Naive B cell (primary cell): ENCODE measurements at regions not wholly inside any gene's neighbourhood (a gene's known extent, or its start where the extent isn't known, plus 50 kb on each side); places are given as distances from the start of the nearest gene placed in this dataset.
"Not testable (repeated sequence)": the region's sequence is repeated elsewhere in the genome, so short reads cannot be mapped to it uniquely, and the experiment has no call there.

Source experiments
- ATAC-seq, 2 donors: fragments of 150-1000 bp; cut with Tn5 transposase; 2 replicates each; pipeline ENCODE4 v1.10.0; 2021; ENCODE audit warnings: low read depth in 2 of 2, mild to moderate bottlenecking in 2 of 2, moderate library complexity in 2 of 2
- DNase-seq: peaks from one replicate; pipeline ENCODE4 v3.0.0; 2022
- H3K27ac Mint-ChIP-seq, 6 donors: one replicate each; pipeline ENCODE4 v1.8.0; 2020 to 2022; ENCODE audit warnings: mild to moderate bottlenecking in 6 of 6, mixed read lengths in 6 of 6, moderate library complexity in 5 of 6, inconsistent platforms in 2 of 6
- H3K27me3 Mint-ChIP-seq, 3 donors: one replicate each; pipeline ENCODE4 v1.8.0; 2021 to 2022; ENCODE audit warnings: mixed read lengths in 3 of 3, mild to moderate bottlenecking in 1 of 3
- H3K36me3 Mint-ChIP-seq, 2 donors: one replicate each; pipeline ENCODE4 v1.8.0; 2020 to 2022; ENCODE audit warnings: mixed read lengths in 2 of 2, inconsistent platforms in 1 of 2, mild to moderate bottlenecking in 1 of 2
- H3K4me1 Mint-ChIP-seq, 3 donors: one replicate each; pipeline ENCODE4 v1.8.0; 2020 to 2022; ENCODE audit warnings: mixed read lengths in 3 of 3, inconsistent platforms in 1 of 3, mild to moderate bottlenecking in 1 of 3, moderate library complexity in 1 of 3
- H3K4me3 Mint-ChIP-seq, 8 donors: one replicate each; pipeline ENCODE4 v1.8.0; 2020 to 2022; ENCODE audit warnings: mild to moderate bottlenecking in 8 of 8, mixed read lengths in 8 of 8, moderate library complexity in 8 of 8, inconsistent platforms in 2 of 8
- H3K9me3 Mint-ChIP-seq, 7 donors: one replicate each; pipeline ENCODE4 v1.8.0; 2020 to 2022; ENCODE audit warnings: mixed read lengths in 7 of 7, mild to moderate bottlenecking in 5 of 7, inconsistent platforms in 2 of 7, moderate library complexity in 1 of 7

DNA sequence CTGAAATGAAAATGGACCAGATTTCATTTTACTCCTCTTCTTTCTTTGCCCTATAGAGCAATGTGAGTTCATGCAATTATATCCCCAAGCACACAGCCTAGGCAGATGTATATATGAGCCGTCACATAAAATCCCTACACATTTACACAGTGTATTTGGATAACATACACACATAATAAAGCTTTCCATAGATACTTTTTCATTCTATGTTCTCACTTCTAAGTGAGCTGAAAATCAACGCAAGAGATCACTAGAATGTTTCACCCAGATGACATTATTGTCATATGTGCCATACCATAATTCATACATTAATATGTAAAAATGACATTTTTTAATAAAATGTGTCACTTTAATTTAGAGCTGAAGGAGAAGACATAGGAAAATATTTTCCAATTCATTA lies 129.4 kb downstream of the INHBA start:
- Mint-ChIP-seq H3K27me3 (peaks cover 4 to 22% (median 18%) of the 10 kb centered on the region in 3 donors), H3K36me3 (no peaks in the 10 kb centered on the region), H3K9me3 (peaks cover 0 to 4% (median 0%) of the 10 kb centered on the region in 7 donors), H3K27ac (no peak overlapping the region), H3K4me3 (no peak overlapping the region), H3K4me1 (no peaks in the 10 kb centered on the region)
- DNase-seq (no peak), ATAC-seq (no peak)

DNA sequence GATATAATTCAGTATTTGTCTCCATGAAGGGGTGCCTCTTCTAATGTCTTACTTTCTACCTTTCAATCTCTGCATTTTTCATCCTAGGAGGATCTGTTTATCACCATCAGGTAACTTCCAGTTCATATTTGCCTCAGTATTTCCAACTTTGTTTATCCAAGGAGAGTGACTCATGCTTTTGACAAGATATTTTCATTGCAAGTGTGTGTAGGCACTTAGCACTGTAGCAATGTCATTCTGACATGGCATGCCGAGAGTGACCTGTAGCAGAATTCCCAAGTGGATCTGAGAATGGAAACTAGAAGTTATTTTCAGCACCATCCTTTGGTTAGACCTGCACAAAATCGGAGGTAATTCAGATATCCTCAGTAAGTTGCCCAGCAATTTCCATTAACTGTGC lies 129.9 kb downstream of the INHBA start:
- Mint-ChIP-seq H3K36me3 (no peaks in the 10 kb centered on the region), H3K4me3 (no peak overlapping the region), H3K4me1 (no peaks in the 10 kb centered on the region), H3K27ac (no peak overlapping the region), H3K9me3 (peaks cover 0 to 4% (median 0%) of the 10 kb centered on the region in 7 donors), H3K27me3 (peaks cover 4 to 22% (median 16%) of the 10 kb centered on the region in 3 donors)
- no peak for DNase-seq
- no peak for ATAC-seq

DNA sequence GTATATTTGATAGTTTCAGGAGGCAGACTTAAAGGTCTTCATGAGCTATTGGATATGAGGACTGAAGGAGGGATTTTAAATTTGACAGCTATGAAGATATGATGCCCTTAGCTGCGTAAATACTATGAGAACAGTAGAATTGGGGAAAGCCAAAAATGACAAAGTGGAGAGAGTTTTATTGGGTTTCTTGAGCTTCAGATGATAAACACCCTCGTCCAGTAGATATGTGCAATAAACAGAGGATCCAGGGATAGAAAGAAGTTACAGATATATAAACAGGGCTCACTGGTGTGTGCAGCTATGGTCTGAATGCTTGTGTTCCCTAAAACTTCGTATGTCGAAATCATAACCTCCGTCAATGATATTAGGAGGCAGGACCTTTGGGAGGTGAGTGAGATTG lies 131.3 kb downstream of the INHBA start:
- peaks cover 6 to 10% (median 8%) of the 10 kb centered on the region in 3 donors for H3K4me1 Mint-ChIP-seq
- H3K27ac Mint-ChIP-seq: no peak overlapping the region
- H3K9me3 Mint-ChIP-seq: peaks cover 0 to 2% (median 0%) of the 10 kb centered on the region in 7 donors
- no peaks in the 10 kb centered on the region for H3K36me3 Mint-ChIP-seq
- H3K27me3 Mint-ChIP-seq: peaks cover 3 to 15% (median 5%) of the 10 kb centered on the region in 3 donors
- ATAC-seq (no peak), DNase-seq (no peak)
- no peak overlapping the region for H3K4me3 Mint-ChIP-seq

DNA sequence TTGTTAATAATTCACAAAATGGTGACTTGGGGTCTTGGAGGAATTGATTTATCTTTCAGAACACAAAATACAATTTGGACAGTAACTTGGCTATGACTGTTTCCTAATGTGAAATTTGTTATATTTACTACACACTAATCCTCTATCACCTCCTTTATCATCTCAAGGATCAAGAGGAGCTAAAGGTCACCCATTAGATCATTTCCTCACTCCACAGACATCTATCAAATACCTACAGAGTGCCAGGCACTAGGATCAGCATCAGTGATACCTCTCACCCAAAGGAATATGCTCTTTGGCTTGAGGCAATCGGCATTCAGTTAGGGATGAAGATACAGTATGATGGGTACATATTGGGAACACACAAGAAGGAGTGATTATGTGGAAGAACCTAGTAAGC lies 132.1 kb downstream of the INHBA start:
- peaks cover 0 to 7% (median 0%) of the 10 kb centered on the region in 3 donors for H3K27me3 Mint-ChIP-seq

DNA sequence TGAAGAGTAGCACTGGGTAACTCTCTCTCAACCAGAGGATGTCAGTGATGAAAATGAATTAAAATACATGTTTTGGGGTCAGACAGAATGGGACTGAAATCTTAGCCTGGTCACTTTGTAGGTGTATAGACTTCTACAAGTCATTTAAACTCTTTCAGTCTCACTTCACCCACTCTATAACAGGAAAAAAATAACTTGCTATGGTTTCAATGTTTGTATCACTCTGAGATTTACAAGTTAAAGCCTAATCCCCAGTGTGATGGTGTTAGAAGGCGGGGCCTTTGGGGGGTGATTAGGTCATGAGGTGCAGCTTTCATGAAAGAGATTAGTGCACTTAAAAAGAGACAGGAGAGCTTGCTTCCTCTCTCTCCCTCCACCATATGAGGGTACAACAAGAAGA lies 134.8 kb downstream of the INHBA start:
- DNase-seq (no peak), ATAC-seq (no peak)
- Mint-ChIP-seq H3K4me3 (no peak overlapping the region), H3K4me1 (peaks cover 6 to 10% (median 8%) of the 10 kb centered on the region in 3 donors), H3K36me3 (no peaks in the 10 kb centered on the region), H3K27me3 (peaks cover 0 to 11% (median 0%) of the 10 kb centered on the region in 3 donors), H3K27ac (no peak overlapping the region), H3K9me3 (no peaks in the 10 kb centered on the region)

More for the DNA sequence above, 132.1 kb downstream of the INHBA start:
- Mint-ChIP-seq H3K4me3 (no peak overlapping the region), H3K4me1 (peaks cover 6 to 10% (median 8%) of the 10 kb centered on the region in 3 donors), H3K27ac (no peak overlapping the region), H3K36me3 (no peaks in the 10 kb centered on the region), H3K9me3 (no peaks in the 10 kb centered on the region)
- DNase-seq (no peak), ATAC-seq (no peak)

DNA sequence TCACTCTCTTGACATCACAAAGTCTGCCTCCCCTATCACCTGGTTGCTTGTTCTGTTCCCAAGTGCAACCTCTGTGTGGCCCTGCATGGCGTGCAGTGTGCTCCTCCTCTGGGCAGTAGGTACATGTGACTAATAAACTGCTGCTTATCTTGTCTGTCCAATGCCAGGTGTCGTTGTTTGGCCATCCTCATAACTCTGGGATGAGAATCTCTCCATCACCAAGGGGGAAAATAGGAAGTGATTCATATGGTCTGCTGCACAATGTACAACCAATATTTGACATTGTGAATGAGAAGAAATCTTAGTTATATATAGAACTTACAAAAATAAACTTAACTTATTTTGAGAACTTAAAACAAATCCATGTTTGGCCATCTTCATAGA lies 135.2 kb downstream of the INHBA start:
- ATAC-seq (no peak), DNase-seq (no peak)
- H3K27me3 Mint-ChIP-seq: peaks cover 0 to 11% (median 3%) of the 10 kb centered on the region in 3 donors
- H3K27ac Mint-ChIP-seq: peak overlapping the region in 1 of 6 donors; percentile 31
- H3K4me3 Mint-ChIP-seq: no peak overlapping the region
- peaks cover 0 to 2% (median 0%) of the 10 kb centered on the region in 7 donors for H3K9me3 Mint-ChIP-seq
- peaks cover 6 to 10% (median 8%) of the 10 kb centered on the region in 3 donors for H3K4me1 Mint-ChIP-seq
- no peaks in the 10 kb centered on the region for H3K36me3 Mint-ChIP-seq

DNA sequence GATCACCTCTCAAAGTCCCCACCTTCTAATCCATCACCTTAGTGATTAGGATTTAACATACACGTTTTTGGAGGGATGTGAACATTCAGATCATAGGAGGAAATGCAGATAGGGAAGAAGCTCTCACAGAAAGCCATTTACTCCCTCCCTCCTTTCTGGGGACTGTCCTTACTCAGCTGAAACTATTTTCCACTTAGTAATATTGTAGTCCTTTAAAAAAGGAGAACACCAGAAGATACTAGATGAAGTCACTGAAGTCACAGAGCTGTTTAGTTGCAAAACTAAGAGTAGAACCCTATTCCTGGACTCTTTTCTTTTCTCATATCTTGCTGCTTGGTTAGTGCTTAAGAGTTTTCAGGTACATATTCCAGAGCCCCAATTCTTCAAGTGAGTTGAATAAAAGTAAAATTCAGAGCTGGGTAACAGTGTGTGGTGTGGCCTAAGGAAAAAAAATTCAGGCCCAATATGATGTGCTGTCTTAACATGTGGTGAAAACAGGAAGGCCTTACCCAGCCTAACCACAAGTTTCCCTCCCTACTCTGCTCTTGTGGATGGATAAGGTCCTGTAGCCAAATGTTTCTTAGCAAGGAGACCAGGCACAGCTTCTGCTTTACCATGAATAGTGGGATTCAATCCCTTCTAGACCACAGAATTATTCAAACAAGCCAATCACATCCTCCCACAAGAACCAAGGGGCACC lies 135.7 kb downstream of the INHBA start:
- H3K4me3 Mint-ChIP-seq: no peak overlapping the region
- H3K9me3 Mint-ChIP-seq: peaks cover 0 to 5% (median 0%) of the 10 kb centered on the region in 7 donors

DNA sequence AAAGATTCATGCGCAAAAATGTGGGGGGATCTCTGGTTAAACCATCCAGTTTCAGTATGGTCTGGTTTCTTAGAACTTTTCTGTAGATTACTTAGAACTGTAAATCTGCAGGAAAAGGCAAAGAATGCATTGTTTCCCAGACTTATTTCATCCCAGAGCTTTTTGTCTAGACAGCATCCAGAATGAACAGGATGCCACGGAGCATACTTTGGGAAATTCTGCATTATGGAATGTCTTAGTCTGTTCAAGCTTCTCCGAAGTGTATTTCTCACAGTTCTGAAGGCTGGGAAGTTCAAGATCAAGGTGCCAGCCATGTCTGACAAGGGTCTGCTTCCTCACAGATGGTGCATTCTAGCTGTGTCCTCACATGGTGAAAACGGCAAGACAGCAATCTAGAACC lies 136.3 kb downstream of the INHBA start:
- Mint-ChIP-seq H3K36me3 (no peaks in the 10 kb centered on the region), H3K4me3 (no peak overlapping the region), H3K27ac (no peak overlapping the region), H3K9me3 (peaks cover 0 to 5% (median 0%) of the 10 kb centered on the region in 7 donors), H3K4me1 (peaks cover 6 to 10% (median 8%) of the 10 kb centered on the region in 3 donors), H3K27me3 (peaks cover 0 to 11% (median 8%) of the 10 kb centered on the region in 3 donors)
- no peak for ATAC-seq
- no peak for DNase-seq

More for the DNA sequence above, 135.7 kb downstream of the INHBA start:
- H3K27ac Mint-ChIP-seq: peak overlapping the region in 1 of 6 donors; percentile 31
- no peak for ATAC-seq
- peaks cover 6 to 10% (median 8%) of the 10 kb centered on the region in 3 donors for H3K4me1 Mint-ChIP-seq
- DNase-seq: no peak
- no peaks in the 10 kb centered on the region for H3K36me3 Mint-ChIP-seq
- H3K27me3 Mint-ChIP-seq: peaks cover 0 to 11% (median 8%) of the 10 kb centered on the region in 3 donors

DNA sequence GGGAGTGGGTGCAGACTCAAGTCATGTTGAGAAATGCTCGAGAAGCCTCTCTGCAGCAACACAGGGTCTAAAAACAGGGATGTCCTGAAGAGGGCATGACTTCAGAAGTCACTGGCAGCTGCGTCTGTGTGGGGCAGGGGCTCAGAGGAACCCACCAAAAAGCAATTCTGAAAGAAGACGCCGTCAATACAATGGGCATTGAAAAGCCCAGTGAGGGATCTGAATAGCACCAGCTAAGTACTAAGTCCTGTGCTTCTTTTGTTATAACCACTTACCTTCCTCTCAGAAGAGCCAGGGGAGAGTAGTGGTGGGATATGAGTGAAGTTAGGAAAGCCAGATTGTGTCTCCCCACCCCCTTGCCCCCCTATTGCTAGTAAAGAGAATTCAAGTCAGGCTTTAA lies 137.2 kb downstream of the INHBA start:
- Mint-ChIP-seq H3K4me1 (peaks cover 6 to 10% (median 8%) of the 10 kb centered on the region in 3 donors), H3K36me3 (no peaks in the 10 kb centered on the region), H3K27me3 (peaks cover 0 to 8% (median 5%) of the 10 kb centered on the region in 3 donors), H3K27ac (no peak overlapping the region), H3K4me3 (no peak overlapping the region), H3K9me3 (peaks cover 0 to 5% (median 0%) of the 10 kb centered on the region in 7 donors)
- DNase-seq (no peak), ATAC-seq (no peak)

DNA sequence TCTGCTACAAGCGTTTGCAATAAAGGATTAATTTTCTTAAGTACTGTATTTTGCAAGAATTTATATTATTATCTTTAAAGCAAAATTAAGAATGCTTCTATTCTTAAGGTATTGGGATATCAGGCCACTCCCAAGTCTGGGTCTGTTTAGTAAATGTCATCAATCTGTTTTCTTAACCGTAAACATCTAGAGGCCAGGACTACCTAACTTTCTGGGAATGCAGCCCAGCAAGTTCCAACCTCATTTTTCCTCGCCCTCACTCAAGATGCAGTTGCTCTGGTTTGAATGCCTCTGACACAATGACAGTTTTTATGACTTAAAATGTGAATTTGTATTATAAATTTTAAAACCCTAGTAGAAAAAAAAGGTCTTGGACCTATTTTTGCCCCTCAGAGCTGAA lies 143.5 kb downstream of the INHBA start:
- ATAC-seq: no peak
- Mint-ChIP-seq H3K27ac (no peak overlapping the region), H3K27me3 (peaks cover 0 to 8% (median 0%) of the 10 kb centered on the region in 3 donors), H3K4me1 (no peaks in the 10 kb centered on the region), H3K9me3 (peaks cover 0 to 5% (median 0%) of the 10 kb centered on the region in 7 donors), H3K36me3 (peaks cover 0 to 7% of the 10 kb centered on the region in 2 donors), H3K4me3 (no peak overlapping the region)
- DNase-seq: no peak

DNA sequence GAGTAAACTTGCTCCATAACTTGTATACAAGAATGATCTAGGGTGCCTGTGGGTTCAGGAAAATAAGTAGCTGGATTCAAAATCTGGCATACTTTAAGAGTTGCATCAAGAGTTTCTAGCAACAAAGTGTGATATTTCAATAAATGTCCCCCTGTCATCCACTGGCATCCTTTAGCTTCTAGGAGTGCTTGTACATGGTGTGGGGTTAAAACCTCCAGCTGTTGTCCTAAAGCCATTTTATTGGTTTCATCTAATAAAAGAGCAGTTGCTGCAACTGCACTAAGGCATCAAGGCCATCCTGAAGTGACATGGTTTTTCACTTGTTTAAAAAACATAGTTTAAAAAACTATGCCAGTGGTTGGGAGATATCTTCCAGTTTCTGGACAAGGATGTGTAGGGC lies 148.4 kb downstream of the INHBA start:
- no peak overlapping the region for H3K4me3 Mint-ChIP-seq
- no peaks in the 10 kb centered on the region for H3K4me1 Mint-ChIP-seq
- no peak overlapping the region for H3K27ac Mint-ChIP-seq
- H3K36me3 Mint-ChIP-seq: peaks cover 0 to 7% of the 10 kb centered on the region in 2 donors
- H3K9me3 Mint-ChIP-seq: peaks cover 0 to 14% (median 11%) of the 10 kb centered on the region in 7 donors
- DNase-seq (no peak), ATAC-seq (no peak)
- H3K27me3 Mint-ChIP-seq: no peaks in the 10 kb centered on the region

DNA sequence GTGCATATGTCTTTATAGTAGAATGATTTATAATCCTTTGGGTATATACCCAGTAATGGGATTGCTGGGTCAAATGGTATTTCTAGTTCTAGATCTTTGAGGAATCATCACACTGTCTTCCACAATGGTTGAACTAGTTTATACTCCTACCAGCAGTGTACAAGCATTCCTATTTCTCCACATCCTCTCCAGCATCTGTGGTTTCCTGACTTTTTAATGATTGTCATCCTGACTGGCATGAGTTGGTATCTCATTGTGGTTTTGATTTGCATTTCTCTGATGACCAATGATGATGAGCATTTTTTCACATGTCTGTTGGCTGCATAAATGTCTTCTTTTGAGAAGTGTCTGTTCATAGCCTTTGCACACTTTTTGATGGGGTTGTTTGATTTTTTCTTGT lies 152.8 kb downstream of the INHBA start:
- H3K4me3 Mint-ChIP-seq, H3K4me1 Mint-ChIP-seq, H3K27me3 Mint-ChIP-seq, H3K36me3 Mint-ChIP-seq, H3K27ac Mint-ChIP-seq, DNase-seq, ATAC-seq: not testable (repeated sequence)
- peaks cover 0 to 14% (median 8%) of the 10 kb centered on the region in 7 donors for H3K9me3 Mint-ChIP-seq

DNA sequence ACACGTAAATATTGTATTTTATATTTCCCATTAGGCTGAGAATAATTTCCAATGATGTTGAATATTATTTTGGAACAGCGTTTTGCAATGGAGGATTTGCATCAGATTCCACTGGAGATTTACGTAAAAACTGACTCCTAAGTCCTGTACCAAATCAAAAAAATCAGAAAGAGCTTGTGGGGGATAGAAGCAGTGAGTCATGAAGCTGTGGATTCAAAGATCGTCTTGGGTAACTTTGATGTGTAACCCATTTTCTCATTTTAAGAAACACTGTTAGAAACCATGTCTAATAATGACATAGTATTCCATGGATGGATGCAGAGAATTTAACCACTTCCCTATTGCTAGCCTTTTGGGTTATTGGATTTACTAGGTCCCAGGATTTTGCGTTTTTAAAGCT lies 158.6 kb downstream of the INHBA start:
- H3K4me3 Mint-ChIP-seq: no peak overlapping the region
- H3K36me3 Mint-ChIP-seq: no peaks in the 10 kb centered on the region
- no peak for DNase-seq
- no peak overlapping the region for H3K27ac Mint-ChIP-seq
- no peaks in the 10 kb centered on the region for H3K4me1 Mint-ChIP-seq
- no peak for ATAC-seq
- peaks cover 0 to 3% (median 0%) of the 10 kb centered on the region in 7 donors for H3K9me3 Mint-ChIP-seq
- no peaks in the 10 kb centered on the region for H3K27me3 Mint-ChIP-seq

DNA sequence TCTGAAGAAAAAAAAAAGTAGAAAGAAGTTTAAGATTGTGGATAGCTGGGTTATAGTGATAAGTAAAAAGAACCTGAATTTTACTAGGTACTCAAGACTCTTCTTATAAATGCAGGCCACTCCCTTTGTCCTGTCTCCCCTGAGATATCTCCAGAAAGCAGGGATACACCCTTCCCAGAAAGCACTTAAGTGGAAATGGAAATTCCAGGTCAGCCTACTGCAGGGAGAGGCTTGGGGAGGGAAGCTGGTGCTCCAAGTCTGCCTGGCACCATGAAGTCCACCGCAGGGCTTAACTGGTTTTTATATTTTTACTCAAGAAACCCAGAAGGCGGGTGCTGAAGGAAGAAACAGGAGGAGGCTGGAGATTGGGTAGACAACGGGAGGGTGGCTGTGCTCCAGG lies 162.3 kb downstream of the INHBA start:
- Mint-ChIP-seq H3K9me3 (peaks cover 0 to 3% (median 0%) of the 10 kb centered on the region in 7 donors), H3K27me3 (no peaks in the 10 kb centered on the region), H3K36me3 (no peaks in the 10 kb centered on the region), H3K27ac (no peak overlapping the region), H3K4me1 (no peaks in the 10 kb centered on the region), H3K4me3 (no peak overlapping the region)
- DNase-seq: no peak
- ATAC-seq: no peak
